Globus pallidus (tissue), 1 donor: ENCODE measurements at regions not wholly inside any gene's neighbourhood (a gene's known extent, or its start where the extent isn't known, plus 50 kb on each side); places are given as distances from the start of the nearest gene placed in this dataset.

Experiments
- DNase-seq: peaks from one replicate; pipeline ENCODE4 v3.0.0-alpha.2; 2015; ENCODE audit warnings: low spot score

DNA sequence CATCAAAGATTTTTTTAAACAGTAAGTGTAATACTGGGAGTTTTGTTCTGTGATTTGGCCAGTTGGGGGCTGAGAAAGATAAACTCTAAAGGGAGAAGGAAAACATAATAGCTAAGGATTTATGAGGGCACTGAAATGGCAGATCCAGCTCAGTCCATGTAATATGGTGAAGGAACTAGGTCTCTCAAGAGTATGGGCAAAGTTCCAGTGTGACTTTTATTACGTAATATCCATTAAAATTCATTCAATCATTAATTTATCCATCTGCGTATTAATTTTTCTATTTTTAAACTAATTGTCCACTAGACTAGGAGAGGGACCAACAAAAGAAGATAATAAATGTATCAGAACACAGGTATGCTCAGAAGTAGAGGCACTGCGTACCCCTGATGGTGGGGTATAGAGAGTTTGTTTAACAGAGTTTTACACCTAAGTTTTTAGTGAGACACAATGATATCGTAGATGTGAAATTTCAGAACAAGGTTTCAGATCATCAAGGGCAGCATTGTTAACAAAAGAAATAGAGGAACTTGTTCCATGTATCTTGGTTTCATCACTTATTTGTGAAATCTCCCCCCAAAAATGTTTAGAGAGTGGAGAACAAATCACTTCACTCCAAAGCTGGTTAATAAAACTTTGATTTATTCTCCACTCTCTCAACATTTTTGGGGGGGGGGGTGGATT, 351.1 kb downstream of the GRXCR1 start:
- DNase-seq = no peak

DNA sequence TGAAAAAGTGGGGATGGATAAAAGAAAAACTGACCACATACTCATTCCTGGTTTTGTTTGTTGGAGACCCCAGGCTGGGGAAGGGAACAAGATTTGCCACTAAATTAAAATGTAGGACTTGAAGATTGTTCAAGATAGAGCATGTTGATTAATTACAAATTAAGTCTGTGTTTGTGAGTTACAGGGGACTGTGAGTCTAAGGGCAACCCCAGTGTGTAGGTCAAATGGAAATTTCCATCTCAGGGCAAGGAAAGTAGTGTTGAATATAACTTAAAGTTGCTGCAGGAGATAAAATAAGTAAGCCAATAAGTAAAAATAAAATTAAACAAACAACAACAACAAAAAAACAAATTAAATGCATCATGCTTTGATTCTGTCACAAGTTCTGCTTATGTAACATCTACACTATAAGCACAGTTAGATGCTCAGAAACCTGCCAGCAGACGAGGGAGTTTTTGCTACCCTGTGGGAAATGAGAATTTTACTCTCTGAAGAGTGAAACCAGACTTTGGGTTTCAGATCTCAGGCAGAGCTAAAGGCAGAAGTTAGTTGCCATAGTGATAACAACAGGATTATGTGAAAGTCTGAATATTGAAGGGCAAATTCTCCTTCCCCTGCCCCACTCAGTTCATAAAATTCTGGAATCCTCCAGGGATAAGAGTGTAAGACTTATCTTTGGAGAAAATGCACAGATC, 352.3 kb downstream of the GRXCR1 start:
- no peak for DNase-seq

DNA sequence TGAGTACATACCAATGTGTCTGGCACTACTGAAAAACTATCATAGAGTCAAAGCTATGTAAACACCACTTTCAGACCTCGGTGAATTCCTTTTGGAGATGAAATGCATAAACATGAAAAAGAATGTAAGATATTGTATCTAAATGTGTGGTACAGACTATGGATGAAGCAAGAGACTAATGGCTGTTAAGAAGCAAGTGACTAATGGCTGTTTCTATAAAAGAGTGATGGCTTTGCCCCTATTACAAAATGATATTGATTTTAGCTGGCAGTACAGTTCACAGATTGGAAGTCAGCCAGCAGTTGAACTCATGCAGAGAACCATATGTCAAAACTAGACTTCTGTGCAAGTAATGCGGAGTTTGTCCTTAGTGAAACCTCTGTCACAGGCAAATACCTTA, 359.3 kb downstream of the GRXCR1 start:
- no peak for DNase-seq

DNA sequence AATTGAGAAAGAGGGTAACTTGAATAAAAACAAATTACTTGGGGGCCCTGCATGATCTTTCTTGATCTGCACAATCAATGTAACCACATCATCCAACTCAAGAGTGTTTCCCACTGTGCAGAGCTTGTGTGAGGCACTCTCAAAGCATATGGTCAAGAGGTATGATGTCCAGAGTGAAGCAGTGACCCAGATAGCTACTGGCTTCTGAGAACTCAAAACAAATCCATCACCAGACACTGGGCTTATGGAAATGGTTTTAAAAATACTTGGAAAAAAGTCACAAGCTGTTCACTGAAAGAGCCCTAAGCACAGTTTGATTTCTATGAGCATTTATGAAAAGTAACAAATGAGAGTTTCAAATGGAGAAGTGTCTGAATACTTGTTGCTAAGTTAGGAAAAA, 361.0 kb downstream of the GRXCR1 start:
- DNase-seq = no peak

DNA sequence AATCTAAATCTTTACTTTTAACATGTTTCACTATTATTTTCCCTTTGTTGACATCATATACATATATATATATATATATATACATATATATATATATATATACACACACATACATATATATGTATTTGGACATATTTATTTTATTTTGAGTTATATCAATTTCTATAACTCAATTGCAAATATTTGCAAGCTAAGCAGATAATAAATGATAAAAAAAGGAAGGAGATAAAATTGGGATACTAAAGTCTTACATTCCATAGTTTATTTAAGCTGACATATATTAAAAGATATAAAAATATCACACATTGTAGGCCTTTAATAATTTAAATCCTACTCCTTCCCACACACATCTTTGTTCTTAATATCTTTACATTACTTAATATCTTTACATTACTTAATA, 372.2 kb downstream of the GRXCR1 start:
- no peak for DNase-seq

DNA sequence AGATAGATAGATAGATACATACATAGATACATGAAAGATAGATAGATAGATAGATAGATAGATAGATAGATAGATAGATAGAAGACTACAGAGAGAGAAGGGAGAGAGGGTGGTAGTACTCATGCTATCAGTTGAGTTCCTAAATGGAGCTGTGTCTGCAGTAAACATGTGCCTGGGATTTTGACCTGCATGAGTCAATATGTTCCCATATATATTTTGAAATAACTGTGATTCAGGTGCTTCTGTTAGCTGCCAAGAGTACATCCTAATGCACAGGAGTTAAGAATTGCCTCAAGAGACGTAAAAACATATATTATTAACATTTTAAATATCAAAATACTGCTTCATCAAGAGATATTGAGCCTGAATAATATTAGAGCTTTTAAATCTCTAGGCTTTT, 379.4 kb downstream of the GRXCR1 start:
- no peak for DNase-seq

DNA sequence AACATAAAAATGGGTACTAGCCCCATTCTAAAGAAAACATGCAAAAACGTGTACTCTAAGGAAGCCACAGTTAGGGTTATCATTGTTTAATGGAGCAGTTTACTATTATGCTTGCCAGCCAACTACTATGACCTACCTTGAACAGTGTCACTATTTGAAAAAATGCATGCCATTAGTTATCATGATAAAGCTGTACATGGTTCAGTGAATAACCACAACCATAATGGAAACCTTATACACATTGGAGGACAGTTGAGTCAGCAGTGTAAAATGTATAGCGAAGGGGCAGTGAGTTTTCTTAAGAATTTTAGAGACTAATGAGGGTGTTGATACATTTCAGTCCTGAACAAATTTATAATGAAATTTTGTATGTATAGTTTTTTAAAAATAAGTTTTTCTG, 381.9 kb downstream of the GRXCR1 start:
- no peak for DNase-seq

DNA sequence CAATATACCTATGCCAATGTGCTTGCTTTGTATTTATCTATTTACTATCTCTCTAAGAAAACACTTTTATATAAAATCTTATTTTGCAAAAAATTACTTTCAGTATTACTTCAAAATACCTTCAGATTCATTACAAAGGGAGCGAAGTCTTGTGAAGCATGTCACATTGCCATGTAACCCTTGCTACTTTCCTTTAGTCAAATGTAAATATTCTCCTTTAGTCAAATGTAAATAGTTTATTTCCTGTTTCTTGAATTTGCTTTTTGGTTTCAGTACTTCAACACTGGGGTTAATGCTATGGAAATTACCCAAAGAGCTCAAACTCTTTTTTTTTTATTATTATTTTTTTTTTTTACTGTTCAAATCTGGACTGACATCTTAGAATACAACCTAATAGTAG, 383.3 kb downstream of the GRXCR1 start:
- no peak for DNase-seq

DNA sequence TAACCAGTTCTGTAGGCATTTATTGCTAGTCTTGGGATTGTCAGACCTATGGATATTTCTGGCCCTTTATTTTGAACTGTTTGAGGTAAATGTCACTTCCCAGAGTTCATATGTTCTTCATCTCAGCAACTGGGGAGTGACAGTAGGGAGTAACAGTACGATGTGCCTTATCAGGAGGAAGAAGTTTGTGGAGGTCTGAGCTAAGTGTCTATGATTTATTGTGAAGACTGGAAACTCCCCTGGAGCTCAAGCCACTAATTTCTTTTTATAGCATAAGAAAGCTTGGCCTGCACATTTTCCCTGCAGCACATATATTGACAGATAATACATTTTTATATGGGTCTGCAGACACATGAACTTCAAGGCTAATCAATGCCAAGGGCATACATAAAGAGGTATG, 383.8 kb downstream of the GRXCR1 start:
- DNase-seq = no peak

DNA sequence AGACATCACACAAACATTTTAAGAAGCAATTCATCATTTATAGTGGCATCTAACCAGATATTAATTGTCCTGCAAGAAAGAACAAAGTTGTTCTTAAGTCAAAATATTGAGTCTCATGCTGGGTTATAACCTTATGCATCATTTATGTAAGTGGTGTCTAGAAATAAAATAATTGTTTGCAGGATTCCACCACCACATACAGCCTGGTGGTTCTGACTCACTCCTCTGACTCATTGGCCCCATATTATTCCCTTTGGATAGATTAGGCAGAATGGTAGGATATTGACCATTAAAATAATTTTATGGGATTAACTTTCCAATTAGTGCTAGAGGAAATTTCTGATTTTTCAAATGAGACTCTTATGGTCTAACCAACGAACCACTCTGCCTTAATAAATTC, 384.5 kb downstream of the GRXCR1 start:
- no peak for DNase-seq

DNA sequence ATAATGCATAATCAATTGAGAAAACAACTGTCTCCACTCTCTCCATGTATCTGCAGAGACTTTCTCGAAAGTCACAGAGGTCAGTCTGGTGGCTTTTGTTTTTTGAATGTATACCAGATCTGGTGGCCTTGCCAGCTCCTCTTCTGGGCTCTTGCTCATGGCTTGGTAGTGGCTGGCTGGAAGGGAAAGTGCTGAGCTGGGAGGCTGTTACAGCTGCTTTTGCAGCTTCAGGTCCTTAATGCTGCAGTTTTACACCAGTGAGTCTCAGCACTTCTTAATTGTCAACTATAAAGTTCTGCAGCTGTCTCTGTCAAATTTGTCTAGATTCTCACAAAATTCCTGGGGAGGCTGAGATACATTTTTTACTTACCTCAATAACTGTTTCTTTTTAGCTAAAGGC, 390.0 kb downstream of the GRXCR1 start:
- DNase-seq = no peak

DNA sequence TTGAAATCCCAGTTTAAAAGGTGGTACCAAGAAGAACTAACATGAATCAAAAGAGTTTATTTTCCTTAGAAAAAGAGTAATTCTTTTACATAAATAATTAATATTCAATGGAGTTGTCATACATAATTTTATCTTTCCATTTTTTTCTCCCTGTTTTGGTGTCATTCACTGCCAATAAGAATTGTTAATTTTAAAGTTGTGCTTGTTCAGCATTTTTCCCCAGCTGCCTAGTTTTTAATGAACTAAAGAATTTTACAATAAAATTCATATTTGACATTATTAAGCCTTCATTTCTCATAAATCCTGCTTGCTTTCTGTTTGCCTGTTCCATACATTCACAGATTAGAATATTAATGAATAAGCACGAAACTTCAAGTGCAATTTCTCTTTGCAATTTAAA, 393.6 kb downstream of the GRXCR1 start:
- DNase-seq = no peak

DNA sequence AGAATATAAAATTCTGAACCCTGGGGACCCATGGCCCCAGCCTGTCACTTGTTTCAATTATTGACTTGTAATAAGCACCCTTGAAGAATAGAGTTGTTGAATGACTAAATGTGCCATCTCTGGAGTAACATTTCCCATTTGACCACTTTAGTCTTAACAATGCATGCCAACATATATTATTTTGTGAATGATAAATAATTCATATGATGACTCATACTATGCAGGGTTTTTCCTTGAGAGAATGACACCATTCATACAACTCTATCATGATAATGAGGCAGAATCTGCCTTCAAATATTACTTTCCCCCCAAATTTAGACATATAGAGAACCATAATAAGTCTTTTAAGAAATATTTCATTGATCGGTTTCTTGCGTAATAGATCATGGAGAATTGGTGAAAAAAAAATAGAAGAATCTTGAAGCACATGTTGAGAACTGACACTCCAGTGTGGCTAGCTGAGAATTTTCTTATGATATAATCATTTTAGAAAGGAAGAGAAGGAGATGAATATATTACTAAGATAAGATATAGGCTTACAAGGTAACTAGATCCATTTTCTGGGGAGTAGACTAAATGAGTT, 404.5 kb downstream of the GRXCR1 start:
- no peak for DNase-seq

DNA sequence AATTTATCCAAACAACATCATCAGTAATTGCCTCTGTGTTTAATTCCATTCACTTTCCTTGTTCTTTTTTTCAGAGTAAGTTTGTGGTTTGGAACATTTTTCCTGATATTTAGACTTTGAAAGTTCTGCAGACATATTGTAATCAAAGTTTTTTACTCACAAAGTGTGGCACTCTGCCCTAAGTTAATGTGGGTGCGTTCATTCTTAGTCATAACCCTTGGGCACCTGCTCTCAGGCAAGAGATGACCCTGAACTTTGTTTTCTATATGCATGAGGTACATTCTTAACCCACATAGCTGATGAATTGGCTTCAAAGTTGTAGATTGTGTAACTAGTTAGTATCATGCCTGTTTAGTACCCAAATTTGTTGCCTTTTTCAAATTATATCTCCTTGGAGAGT, 424.3 kb downstream of the GRXCR1 start:
- no peak for DNase-seq

DNA sequence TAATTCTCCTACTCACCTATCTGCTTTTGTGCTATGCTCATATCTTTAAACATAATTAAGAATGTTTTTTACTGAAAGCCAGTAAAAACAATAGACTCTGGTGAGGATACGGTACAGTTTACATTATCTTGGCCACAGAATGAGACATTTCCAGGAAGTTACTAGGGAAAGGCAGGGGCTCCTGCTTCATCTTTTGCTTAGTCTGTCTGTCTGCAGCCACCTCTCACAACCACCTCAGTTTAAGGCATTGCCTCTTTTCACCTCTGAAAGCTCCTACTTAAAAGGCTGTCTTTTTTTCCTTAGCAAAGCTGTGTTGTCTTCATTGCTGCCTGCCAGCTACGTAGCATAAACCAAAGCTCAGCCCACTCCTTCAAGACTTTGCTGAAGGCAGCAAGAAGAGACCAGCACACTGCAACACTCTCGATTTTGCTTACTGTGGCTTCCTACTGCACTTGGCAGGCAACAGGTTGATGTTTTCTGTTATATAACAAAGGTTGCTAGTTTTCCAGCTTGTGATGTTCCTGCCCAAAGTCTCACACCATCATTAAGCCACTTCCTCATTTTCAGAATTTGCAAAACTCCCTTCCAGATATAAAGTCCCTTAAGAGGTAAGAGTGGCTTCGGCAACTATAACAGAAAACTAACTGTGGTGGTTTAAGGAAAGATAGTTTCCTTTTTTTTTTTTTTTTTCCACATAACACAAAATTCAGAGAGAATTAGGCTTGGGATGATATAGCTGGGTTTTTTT, 432.9 kb downstream of the GRXCR1 start:
- DNase-seq = no peak

DNA sequence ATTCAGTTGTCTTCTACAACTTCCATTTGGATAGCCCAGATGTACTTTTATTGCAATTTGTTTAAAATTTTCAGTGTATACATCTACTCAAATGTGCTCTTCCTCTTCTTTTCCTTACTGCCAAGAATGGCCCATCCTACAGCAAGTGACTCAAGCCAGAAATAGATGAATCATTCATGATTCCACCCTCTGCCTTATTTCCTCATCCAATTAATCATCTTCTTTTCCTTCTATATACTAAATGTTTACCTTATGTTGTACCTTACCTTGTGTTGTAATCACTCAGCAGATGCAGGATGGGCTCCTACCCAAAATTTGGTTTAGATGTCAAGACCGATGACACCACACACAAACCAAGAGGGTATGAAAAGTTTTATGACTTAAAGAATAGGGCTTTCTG, 437.8 kb downstream of the GRXCR1 start:
- no peak for DNase-seq

DNA sequence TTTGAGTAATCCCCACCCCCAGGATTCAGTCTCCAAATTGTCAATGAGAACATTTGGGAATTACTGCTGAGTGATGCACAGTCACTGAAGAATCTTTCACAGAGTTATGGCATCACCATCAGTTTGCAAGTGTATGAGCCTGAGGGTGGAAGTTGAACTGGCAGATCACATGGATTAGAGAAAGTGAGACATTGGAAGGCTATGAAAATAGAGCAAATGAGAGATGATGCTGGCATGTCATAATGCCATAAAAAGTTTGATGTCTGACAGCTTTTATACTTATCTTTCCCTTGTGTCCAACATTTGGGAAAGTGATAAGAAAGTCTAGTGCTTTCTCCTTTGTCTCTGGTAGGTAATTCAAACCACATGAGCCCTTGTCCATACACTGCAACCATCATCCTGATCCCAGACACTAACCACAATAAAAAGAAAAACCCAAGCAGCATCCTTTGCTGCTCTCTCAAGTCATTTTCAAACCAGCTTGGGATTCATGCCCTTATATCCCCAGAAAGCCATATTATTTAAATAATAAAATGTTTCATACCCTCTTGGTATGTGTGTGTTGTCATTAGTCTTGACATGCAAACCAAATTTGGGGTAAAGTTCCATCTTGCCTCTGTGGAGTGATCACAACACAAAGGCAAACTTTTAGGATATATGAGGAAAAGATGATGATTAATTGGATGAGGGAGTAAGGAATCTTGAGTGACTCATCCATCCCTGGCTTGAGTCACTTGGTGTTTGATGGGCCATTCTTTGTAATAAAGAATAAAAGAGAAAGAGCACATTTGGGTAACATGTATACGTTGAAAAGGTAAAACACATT, 438.9 kb downstream of the GRXCR1 start:
- DNase-seq = no peak

DNA sequence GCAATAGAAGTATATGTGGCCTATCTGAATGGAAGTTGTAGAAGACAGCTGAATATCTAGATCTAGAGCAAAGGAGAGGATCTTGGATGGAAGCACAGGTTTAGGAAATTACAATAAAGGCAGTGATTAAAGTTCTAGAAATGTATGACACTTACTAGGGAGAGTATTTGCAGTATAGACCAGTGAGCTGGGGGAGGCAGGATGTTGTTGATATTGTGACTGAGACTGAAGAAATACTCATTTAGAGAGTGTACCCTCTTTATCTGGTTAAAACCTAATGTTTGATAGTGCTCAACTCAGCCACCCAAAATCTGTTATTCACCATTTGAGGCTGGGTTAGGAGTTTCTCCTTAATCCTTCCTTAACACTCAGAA, 439.5 kb downstream of the GRXCR1 start:
- no peak for DNase-seq

DNA sequence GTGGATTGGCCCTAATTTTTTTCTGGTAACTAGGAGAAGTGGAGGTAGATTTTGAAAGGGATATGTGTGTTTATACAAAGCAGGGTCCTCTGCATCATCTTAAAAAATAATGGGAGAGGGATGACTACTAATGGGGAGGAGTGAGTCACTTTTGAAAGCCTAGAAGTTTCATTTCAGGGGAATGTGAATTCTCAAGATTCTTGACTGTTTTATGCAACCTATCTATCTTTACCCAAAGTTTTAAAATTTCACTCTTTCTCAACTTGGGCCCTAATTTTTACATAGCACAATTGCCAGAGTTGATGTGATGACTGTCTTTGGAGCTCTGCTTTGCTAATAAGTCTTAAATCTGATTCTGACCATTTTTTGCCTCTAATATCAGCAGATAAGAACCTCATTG, 445.2 kb downstream of the GRXCR1 start:
- no peak for DNase-seq

DNA sequence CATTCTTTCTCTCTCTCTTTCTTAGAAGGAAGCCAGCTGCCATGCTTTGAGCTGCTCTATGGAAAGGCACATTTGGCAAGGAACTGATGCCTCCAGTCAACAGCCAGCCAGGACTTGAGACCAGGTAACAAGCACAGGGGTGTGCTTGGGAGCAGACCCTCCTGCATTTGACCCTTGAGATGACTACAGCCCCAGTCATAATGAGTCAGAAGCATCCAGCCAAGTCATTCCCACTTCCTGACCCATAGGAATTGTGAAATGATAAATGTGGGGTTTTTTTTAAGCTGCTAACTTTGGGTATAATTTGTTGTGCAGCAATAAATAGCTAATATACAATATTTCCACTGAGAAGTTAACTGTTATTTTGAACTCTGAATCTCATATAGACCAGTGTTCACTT, 446.9 kb downstream of the GRXCR1 start:
- DNase-seq = no peak

DNA sequence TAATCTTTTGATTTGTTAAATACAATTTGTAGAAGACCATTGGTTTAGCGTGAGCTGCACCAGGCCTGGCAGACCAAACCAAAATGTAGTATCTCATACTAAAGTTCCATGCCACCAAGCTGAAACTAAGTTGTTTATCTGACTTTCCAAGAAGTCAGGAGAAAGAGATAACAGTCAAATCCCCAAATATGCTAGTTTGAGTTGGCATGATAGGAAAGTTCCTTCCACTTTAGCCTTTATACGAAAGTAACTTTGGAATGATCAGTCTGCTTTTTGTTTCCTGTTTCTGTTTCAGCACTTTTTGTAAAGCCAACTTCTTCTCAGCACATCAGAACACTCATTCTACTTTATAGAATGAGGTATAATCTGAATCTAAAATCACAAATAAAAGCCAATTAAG, 449.2 kb downstream of the GRXCR1 start:
- no peak for DNase-seq

DNA sequence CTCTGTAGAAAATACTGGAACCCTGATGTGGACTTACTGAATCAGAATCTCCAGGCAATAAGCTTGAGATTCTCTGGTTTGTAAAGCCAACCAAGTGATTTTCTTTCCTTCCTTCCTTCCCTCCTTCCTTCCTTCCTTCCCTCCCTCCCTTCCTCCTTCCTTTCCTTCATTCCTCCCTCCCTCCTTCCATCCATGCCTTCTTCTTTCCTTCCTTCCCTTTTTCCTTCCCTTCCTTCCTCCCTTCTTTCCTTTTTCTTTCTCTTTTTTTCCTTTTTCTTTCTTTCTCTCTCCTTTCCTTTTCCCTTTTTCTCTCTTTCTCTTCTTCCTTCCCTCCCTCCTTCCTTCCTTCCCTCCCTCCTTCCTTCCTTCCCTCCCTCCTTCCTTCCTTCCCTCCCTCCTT, 450.8 kb downstream of the GRXCR1 start:
- DNase-seq = no peak
